Natural killer cell (primary cell): ENCODE measurements at regions not wholly inside any gene's neighbourhood (a gene's known extent, or its start where the extent isn't known, plus 50 kb on each side); places are given as distances from the start of the nearest gene placed in this dataset.

Experiments used
- ATAC-seq, 3 donors: fragments of 150-1000 bp in 2 of 3; fragments of 200-7000 bp in 1 of 3; cut with Tn5 transposase; 1 replicate in 1 of 3; 2 replicates in 2 of 3; pipeline ENCODE4 v1.10.0; 2021; ENCODE audit warnings: mild to moderate bottlenecking in 2 of 3, moderate library complexity in 2 of 3
- DNase-seq, 2 donors: peaks; one replicate each; pipeline versions ENCODE4 v3.0.0 to v3.0.0-alpha.2; 2013 to 2021; ENCODE audit warnings: mixed read lengths in 1 of 2
- H3K27ac ChIP-seq: one replicate; pipeline ENCODE4 v1.5.1; 2013; ENCODE audit warnings: mild to moderate bottlenecking, low read length
- H3K27me3 ChIP-seq: one replicate; pipeline ENCODE4 v1.6.1; 2013; ENCODE audit warnings: low read length; ENCODE audit not compliant: control insufficient read depth, insufficient read depth
- H3K36me3 ChIP-seq: one replicate; pipeline ENCODE4 v1.6.1; 2013; ENCODE audit warnings: low read length; ENCODE audit not compliant: control insufficient read depth, insufficient read depth
- H3K4me1 ChIP-seq: one replicate; pipeline ENCODE4 v1.6.1; 2013; ENCODE audit warnings: low read length; ENCODE audit not compliant: control insufficient read depth, insufficient read depth
- H3K4me3 ChIP-seq: one replicate; pipeline ENCODE4 v1.5.1; 2013; ENCODE audit warnings: low read length
- H3K9me3 ChIP-seq: one replicate; pipeline ENCODE4 v1.6.1; 2013; ENCODE audit warnings: low read length; ENCODE audit not compliant: control insufficient read depth, insufficient read depth
- H3K27ac Mint-ChIP-seq, 2 donors: one replicate each; pipeline ENCODE4 v1.8.0; 2022; ENCODE audit warnings: mild to moderate bottlenecking in 2 of 2, mixed read lengths in 2 of 2, moderate library complexity in 1 of 2
- H3K27me3 Mint-ChIP-seq, 2 donors: one replicate each; pipeline ENCODE4 v1.8.0; 2022; ENCODE audit warnings: low read depth in 2 of 2, mixed read lengths in 2 of 2
- H3K36me3 Mint-ChIP-seq: one replicate; pipeline ENCODE4 v1.8.0; 2022; ENCODE audit warnings: mixed read lengths
- H3K4me1 Mint-ChIP-seq, 2 donors: one replicate each; pipeline ENCODE4 v1.8.0; 2022; ENCODE audit warnings: mixed read lengths in 2 of 2
- H3K4me3 Mint-ChIP-seq: one replicate; pipeline ENCODE4 v1.8.0; 2022; ENCODE audit warnings: mild to moderate bottlenecking, moderate library complexity, mixed read lengths
- H3K9me3 Mint-ChIP-seq, 2 donors: one replicate each; pipeline ENCODE4 v1.8.0; 2022; ENCODE audit warnings: mixed read lengths in 2 of 2
- WGBS: methylation state at CpG from one replicate; pipeline ENCODE4 v1.1.7; 2013; ENCODE audit warnings: missing lambda C conversion rate; ENCODE audit not compliant: insufficient coverage; 5-methylcytosine and 5-hydroxymethylcytosine counted together
- intact Hi-C: fragments of 100-400 bp; cut with micrococcal nuclease; formaldehyde crosslinking; loops from one replicate; pipeline ENCODE4 v1.14.2; 2022
- TF ChIP-seq, protein P1 (sequence below): fragments of 200-600 bp; IDR thresholded peaks from one replicate; pipeline ENCODE4 v1.8.0; 2022; ENCODE audit warnings: antibody characterized with exemption

DNA sequence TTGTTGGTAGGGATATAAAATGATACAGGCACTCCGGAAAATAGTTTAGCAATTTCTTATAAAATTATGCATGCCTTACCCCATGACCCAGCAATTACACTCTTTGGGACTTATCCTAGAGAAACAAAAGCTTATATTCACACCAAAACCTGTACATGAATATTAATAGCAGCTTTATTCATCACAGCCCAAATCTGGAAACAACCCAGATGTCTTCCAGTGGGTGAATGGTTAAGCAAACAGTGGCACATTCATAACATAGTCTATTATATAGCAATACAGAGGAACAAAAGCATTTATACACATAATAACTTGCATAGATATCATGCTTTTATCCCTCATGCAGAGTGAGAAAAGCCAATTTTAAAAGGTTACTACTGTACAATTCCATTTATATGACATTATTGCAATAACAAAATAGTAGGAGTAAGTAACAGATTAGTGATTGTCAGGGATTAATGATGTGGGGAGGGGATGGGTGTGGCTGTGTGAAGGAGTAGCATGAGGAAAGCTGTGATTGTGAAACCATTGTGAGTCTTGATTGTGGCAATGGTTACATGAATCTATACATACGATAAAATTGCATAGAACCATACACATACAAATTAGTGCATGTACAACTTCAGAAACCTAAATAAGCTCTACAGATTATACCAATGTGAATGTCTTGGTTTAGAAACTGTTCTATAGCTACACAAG is 363.1 kb upstream of the OR4E1 start:
- TF ChIP-seq, protein P1, sequence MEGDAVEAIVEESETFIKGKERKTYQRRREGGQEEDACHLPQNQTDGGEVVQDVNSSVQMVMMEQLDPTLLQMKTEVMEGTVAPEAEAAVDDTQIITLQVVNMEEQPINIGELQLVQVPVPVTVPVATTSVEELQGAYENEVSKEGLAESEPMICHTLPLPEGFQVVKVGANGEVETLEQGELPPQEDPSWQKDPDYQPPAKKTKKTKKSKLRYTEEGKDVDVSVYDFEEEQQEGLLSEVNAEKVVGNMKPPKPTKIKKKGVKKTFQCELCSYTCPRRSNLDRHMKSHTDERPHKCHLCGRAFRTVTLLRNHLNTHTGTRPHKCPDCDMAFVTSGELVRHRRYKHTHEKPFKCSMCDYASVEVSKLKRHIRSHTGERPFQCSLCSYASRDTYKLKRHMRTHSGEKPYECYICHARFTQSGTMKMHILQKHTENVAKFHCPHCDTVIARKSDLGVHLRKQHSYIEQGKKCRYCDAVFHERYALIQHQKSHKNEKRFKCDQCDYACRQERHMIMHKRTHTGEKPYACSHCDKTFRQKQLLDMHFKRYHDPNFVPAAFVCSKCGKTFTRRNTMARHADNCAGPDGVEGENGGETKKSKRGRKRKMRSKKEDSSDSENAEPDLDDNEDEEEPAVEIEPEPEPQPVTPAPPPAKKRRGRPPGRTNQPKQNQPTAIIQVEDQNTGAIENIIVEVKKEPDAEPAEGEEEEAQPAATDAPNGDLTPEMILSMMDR = no peak
- no CpG with 5 or more reads among the region's 2 CpGs for WGBS
- no peak overlapping the region for H3K4me3 Mint-ChIP-seq
- no peaks in the 10 kb centered on the region for H3K36me3 Mint-ChIP-seq
- Histone ChIP-seq H3K27ac (no peak overlapping the region), H3K9me3 (no peaks in the 10 kb centered on the region), H3K36me3 (no peaks in the 10 kb centered on the region), H3K4me3 (no peak overlapping the region), H3K27me3 (peaks cover 2% of the 10 kb centered on the region), H3K4me1 (no peaks in the 10 kb centered on the region)
- intact Hi-C loops = no loop called here
- H3K9me3 Mint-ChIP-seq = no peaks in the 10 kb centered on the region
- peaks cover 23 to 41% of the 10 kb centered on the region in 2 donors for H3K27me3 Mint-ChIP-seq
- ATAC-seq = no peak
- no peak for DNase-seq
- no peak overlapping the region for H3K27ac Mint-ChIP-seq
- no peaks in the 10 kb centered on the region for H3K4me1 Mint-ChIP-seq

DNA sequence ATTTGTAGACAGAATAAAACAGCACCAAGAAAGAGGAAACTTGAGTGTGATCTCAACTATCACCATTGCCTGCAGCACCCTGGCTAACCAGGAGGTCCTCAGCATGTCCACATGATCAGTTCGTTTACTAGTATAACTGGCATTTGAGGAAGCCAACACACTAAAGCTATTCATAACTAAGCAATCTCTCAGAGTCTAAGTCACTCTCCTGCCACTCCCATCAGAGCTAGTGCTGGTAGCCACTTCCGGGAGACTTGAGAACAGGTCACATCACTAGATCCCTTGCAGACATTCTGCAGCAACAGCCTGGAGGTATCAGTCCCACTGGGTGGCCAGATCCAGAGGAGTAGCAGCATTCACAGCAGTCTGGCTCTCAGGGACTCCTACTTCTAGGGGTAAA is 352.9 kb upstream of the OR4E1 start:
- H3K27ac Mint-ChIP-seq = no peak overlapping the region
- DNase-seq (peak in 1 of 2 donors; percentile 9), ATAC-seq (no peak)
- Histone ChIP-seq H3K36me3 (no peaks in the 10 kb centered on the region), H3K27me3 (peaks cover 2% of the 10 kb centered on the region), H3K9me3 (no peaks in the 10 kb centered on the region), H3K4me1 (no peaks in the 10 kb centered on the region), H3K27ac (no peak overlapping the region), H3K4me3 (no peak overlapping the region)
- peaks cover 11 to 18% of the 10 kb centered on the region in 2 donors for H3K27me3 Mint-ChIP-seq
- no peaks in the 10 kb centered on the region for H3K9me3 Mint-ChIP-seq
- 76% methylated on average over 2 of the region's 2 CpGs for WGBS
- H3K4me3 Mint-ChIP-seq = no peak overlapping the region
- no peaks in the 10 kb centered on the region for H3K36me3 Mint-ChIP-seq
- intact Hi-C loops = no loop called here
- no peaks in the 10 kb centered on the region for H3K4me1 Mint-ChIP-seq
- TF ChIP-seq, protein P1 = no peak

DNA sequence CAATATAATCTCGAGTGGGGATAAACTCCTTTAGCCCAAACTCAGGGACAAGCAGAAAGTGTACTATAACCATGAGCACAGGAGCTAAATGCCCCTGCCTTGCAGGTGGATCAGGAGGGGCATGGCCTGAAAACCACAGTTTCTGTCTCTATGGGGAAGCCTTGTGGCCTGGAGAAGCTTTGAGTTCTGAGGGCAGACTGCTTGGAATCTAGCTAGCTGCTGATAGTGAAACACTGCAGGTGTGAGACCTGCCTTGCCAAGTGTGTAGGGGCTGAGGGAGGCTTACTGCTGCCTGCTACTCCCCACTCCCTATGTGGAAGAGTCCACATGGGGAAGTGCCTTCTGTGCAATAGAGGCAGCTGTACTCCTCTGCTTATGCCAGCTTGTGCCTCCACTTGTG is 352.3 kb upstream of the OR4E1 start:
- no peaks in the 10 kb centered on the region for H3K9me3 Mint-ChIP-seq
- Histone ChIP-seq H3K27me3 (peaks cover 2% of the 10 kb centered on the region), H3K4me3 (no peak overlapping the region), H3K36me3 (no peaks in the 10 kb centered on the region), H3K4me1 (no peaks in the 10 kb centered on the region), H3K9me3 (no peaks in the 10 kb centered on the region), H3K27ac (no peak overlapping the region)
- H3K4me3 Mint-ChIP-seq = no peak overlapping the region
- no peak for ATAC-seq
- intact Hi-C loops = no loop called here
- no peak overlapping the region for H3K27ac Mint-ChIP-seq
- WGBS = 79% methylated on average over 1 of the region's 1 CpG
- H3K4me1 Mint-ChIP-seq = no peaks in the 10 kb centered on the region
- TF ChIP-seq, protein P1 = no peak
- peaks cover 14 to 18% of the 10 kb centered on the region in 2 donors for H3K27me3 Mint-ChIP-seq
- H3K36me3 Mint-ChIP-seq = no peaks in the 10 kb centered on the region
- DNase-seq = no peak

DNA sequence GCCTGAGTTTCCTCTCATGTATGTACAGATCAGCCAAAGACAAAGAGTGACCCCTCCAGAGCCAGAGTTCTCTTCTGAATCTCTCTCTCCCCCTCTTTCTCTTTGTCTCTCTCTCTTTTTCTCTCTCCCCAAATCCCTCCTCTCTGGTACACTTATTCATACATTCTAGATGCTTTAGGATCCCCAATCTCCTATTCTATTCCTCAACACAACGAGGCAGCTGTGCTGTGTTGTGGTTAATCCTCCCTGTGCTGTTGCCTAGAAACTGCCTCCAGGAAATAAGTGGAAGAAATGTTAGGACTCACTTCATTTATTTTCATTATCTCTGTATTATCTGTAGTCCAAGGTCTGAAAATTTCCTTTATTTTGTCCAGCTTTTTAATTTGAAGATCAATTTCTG is 350.5 kb upstream of the OR4E1 start:
- intact Hi-C loops = no loop called here
- H3K27ac ChIP-seq = no peak overlapping the region
- H3K9me3 ChIP-seq = no peaks in the 10 kb centered on the region
- Mint-ChIP-seq H3K27ac (no peak overlapping the region), H3K9me3 (no peaks in the 10 kb centered on the region), H3K36me3 (no peaks in the 10 kb centered on the region), H3K27me3 (peaks cover 14 to 18% of the 10 kb centered on the region in 2 donors), H3K4me3 (no peak overlapping the region), H3K4me1 (no peaks in the 10 kb centered on the region)
- no peak for ATAC-seq
- H3K4me3 ChIP-seq = no peak overlapping the region
- TF ChIP-seq, protein P1 = no peak
- peaks cover 2% of the 10 kb centered on the region for H3K27me3 ChIP-seq
- DNase-seq = no peak
- H3K4me1 ChIP-seq = no peaks in the 10 kb centered on the region
- no CpG with 5 or more reads among the region's 1 CpG for WGBS
- no peaks in the 10 kb centered on the region for H3K36me3 ChIP-seq
